Tongue (tissue), 1 donor: ENCODE measurements at regions not wholly inside any gene's neighbourhood (a gene's known extent, or its start where the extent isn't known, plus 50 kb on each side); places are given as distances from the start of the nearest gene placed in this dataset.
"Not testable (repeated sequence)": the region's sequence is repeated elsewhere in the genome, so short reads cannot be mapped to it uniquely, and the experiment has no call there.

ENCODE experiments used
- DNase-seq: peaks from one replicate; pipeline ENCODE4 v3.0.0-alpha.2; 2015

DNA sequence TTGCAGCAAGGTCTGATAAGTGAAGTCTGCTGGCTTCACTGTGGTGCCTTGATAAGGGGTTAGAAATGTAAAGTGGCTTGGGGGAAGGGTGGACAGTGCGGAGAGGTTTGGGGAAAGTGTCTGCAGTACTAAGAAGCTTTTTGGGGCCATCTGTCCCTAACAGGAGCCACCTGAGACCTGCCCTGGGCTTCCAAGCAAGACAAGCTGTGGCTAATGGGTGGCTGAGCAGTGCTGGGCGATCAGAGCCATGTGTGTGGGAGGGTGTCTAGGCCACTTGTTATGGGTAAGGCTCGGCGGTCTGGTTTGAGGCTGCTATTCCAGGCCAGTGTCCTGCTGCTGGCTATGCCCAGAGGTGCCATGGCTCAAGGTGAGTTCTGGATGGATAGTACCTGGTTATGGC, 185.4 kb upstream of the MTMR8 start:
- DNase-seq: no peak

DNA sequence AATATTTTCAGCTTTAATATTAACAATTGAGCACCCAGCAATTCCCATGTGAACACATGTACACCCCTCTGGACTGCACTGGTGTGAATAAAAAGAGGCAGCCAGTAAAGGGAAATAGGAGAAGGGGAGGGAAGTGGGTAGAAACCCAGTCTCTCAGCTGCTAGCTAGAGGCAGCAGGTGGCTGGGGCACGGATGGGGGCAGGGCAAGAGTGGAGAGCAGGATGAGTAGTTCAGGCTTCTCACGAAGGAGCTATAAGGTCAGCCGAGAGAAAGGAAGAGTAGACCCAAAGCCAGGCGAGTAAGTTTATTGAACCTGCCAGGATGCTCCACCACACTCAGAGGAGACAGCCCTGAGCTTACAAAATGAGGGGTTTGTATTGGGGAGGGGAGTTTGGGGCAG, 184.8 kb upstream of the MTMR8 start:
- peak; percentile 1 for DNase-seq

DNA sequence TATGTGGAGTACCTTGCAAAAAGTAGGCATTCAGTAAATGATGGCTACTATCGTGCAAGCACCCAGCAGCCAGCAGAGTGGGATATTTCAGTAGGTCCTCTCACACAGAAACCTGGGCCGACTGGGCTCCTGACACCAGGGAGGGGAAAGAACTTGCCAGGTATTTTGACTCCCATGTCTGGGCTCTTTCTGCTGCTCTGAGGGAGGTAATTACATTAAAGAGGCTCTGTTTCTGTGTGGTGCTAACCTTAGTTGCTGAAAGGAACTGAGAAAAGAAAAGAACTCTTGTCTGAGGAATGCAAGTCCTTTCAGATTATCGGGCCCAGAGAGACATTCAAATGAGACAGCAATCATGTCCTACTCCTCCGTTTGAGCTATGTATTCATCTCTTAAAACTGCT, 175.8 kb upstream of the MTMR8 start:
- DNase-seq: no peak

DNA sequence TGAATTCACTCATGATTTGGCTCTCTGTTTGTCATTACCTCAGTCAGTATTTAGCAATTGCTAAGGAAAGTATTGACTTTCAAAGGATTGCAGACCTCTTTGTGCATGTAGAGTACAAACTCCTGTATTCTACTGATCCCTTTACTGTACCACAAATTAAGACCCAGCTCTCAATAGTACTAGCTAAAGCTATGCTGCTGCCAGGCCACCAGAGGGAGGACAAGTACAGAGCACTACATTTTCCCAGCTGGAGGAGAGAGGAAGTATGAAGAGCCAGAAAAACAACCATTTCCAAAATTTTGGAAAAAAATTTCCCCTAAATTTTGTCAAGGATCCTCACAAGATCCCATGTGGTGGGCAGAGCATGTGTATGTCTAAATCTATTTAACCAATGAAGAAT, 175.0 kb upstream of the MTMR8 start:
- DNase-seq: no peak

DNA sequence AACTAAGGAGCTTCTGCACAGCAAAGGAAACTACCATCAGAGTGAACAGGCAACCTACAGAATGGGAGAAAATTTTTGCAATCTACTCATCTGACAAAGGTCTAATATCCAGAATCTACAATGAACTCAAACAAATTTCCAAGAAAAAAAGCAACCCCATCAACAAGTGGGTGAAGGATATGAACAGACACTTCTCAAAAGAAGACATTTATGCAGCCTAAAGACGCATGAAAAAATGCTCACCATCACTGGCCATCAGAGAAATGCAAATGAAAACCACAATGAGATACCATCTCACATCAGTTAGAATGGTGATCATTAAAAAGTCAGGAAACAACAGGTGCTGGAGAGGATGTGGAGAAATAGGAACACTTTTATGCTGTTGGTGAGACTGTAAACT, 170.1 kb upstream of the MTMR8 start:
- DNase-seq: not testable (repeated sequence)

DNA sequence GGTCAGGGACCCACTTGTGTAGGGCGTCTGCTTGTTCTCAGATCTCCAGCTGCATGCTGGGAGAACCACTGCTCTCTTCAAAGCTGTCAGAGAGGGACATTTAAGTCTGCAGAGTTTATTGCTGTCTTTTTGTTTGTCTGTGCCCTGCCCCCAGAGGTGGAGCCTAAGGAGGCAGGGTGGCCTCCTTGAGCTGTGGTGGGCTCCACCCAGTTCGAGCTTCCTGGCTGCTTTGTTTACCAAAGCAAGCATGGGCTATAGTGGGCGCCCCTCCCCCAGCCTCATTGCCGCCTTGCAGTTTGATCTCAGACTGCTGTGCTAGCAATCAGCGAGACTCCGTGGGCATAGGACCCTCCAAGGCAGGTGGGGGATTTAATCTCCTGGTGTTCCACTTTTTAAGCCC, 154.0 kb upstream of the MTMR8 start:
- not testable (repeated sequence) for DNase-seq

DNA sequence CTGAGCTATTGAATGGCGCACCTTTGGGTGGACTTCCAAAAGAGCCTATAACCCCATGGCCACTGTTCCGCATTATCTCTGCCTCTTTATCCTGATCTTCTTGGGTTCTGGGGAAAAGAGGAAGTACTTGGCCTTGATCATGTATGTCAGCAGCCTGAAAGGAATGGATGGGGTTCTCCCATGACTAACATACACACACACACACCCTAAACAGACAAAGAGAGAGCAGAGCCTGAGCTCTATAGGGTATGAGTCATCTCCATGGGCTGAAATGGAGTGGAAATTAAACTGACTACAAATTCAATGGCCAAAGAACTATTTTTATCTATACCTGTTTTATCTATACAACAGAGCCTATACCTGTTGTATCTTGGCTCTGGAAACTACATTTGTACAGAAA, 141.5 kb upstream of the MTMR8 start:
- DNase-seq: no peak
